KBM-7 (cell line): ENCODE measurements at regions not wholly inside any gene's neighbourhood (a gene's known extent, or its start where the extent isn't known, plus 50 kb on each side); places are given as distances from the start of the nearest gene placed in this dataset.

Experiments
- DNase-seq: peaks from one replicate; pipeline ENCODE4 v3.0.0-alpha.2; 2015
- in situ Hi-C: fragments of 300-500 bp; cut with MboI; formaldehyde crosslinking; loops from 2 replicates; pipeline ENCODE4 v1.14.3; 2020; ENCODE audit warnings: low sequenced_read_pairs, low pct_unique_long_range_greater_than_20kb, mixed read lengths

- in situ Hi-C loops = no loop called here
- no peak for DNase-seq
Observed at GRCh38 chr2:16404551-16405300, 260.9 kb downstream of the CYRIA start.

- in situ Hi-C loops = no loop called here
- no peak for DNase-seq
Observed at GRCh38 chr2:16404146-16404545, 261.5 kb downstream of the CYRIA start.

- in situ Hi-C loops = no loop called here
- no peak for DNase-seq
Observed at GRCh38 chr2:16402891-16403290, 262.7 kb downstream of the CYRIA start.

GRCh38 chr2:16401761-16402300 lies 263.8 kb downstream of the CYRIA start:
- DNase-seq = no peak
- in situ Hi-C loops = no loop called here

GRCh38 chr2:16400127-16400623 lies 265.5 kb downstream of the CYRIA start:
- no peak for DNase-seq
- in situ Hi-C loops = no loop called here

GRCh38 chr2:16398486-16399043 lies 267.1 kb downstream of the CYRIA start:
- in situ Hi-C loops = no loop called here
- DNase-seq = no peak

GRCh38 chr2:16397681-16398475 lies 267.8 kb downstream of the CYRIA start:
- in situ Hi-C loops = no loop called here

GRCh38 chr2:16396986-16397385 lies 268.6 kb downstream of the CYRIA start:
- DNase-seq = no peak
- in situ Hi-C loops = no loop called here

More at GRCh38 chr2:16397681-16398475, 267.8 kb downstream of the CYRIA start:
- no peak for DNase-seq

- in situ Hi-C loops = no loop called here
Observed at GRCh38 chr2:16396171-16396570, 269.5 kb downstream of the CYRIA start.

GRCh38 chr2:16395601-16396000 lies 270.0 kb downstream of the CYRIA start:
- no peak for DNase-seq
- in situ Hi-C loops = no loop called here

More at GRCh38 chr2:16396171-16396570, 269.5 kb downstream of the CYRIA start:
- DNase-seq = no peak

- no peak for DNase-seq
- in situ Hi-C loops = no loop called here
Observed at GRCh38 chr2:16394986-16395550, 270.6 kb downstream of the CYRIA start.

GRCh38 chr2:16394072-16394985 lies 271.3 kb downstream of the CYRIA start:
- no peak for DNase-seq
- in situ Hi-C loops = no loop called here

- in situ Hi-C loops = no loop called here
- DNase-seq = no peak
Observed at GRCh38 chr2:16393500-16394071, 272.0 kb downstream of the CYRIA start.

- in situ Hi-C loops = no loop called here
- DNase-seq = no peak
Observed at GRCh38 chr2:16392647-16393499, 272.8 kb downstream of the CYRIA start.

- in situ Hi-C loops = no loop called here
- DNase-seq = no peak
Observed at GRCh38 chr2:16391986-16392385, 273.6 kb downstream of the CYRIA start.

- DNase-seq = no peak
Observed at GRCh38 chr2:16390561-16390960, 275.1 kb downstream of the CYRIA start.

GRCh38 chr2:16389611-16390010 lies 276.0 kb downstream of the CYRIA start:
- no peak for DNase-seq
- in situ Hi-C loops = no loop called here

More at GRCh38 chr2:16390561-16390960, 275.1 kb downstream of the CYRIA start:
- in situ Hi-C loops = no loop called here
